Liver (tissue), 8 donors: ENCODE measurements at regions not wholly inside any gene's neighbourhood (a gene's known extent, or its start where the extent isn't known, plus 50 kb on each side); places are given as distances from the start of the nearest gene placed in this dataset.

Experiments
- DNase-seq: peaks from one replicate; pipeline ENCODE4 v3.0.0-alpha.2; 2017; ENCODE audit warnings: low spot score
- H3K27ac ChIP-seq, 2 donors: one replicate each; pipeline ENCODE4 v1.7.0; 2013; ENCODE audit warnings: inconsistent platforms in 2 of 2, low read length in 2 of 2, control low read depth in 1 of 2, low read depth in 1 of 2, mild to moderate bottlenecking in 1 of 2
- H3K27me3 ChIP-seq, 4 donors: one replicate each; pipeline versions ENCODE4 v1.6.1 to v1.7.0; 2013; ENCODE audit warnings: low read length in 3 of 4, inconsistent platforms in 1 of 4, mild to moderate bottlenecking in 1 of 4, moderate library complexity in 1 of 4; ENCODE audit not compliant: control insufficient read depth in 4 of 4, insufficient read depth in 4 of 4
- H3K36me3 ChIP-seq, 4 donors: one replicate each; pipeline versions ENCODE4 v1.6.1 to v1.7.0; 2013; ENCODE audit warnings: low read length in 3 of 4, mild to moderate bottlenecking in 3 of 4, low read depth in 1 of 4, moderate library complexity in 1 of 4; ENCODE audit not compliant: control insufficient read depth in 4 of 4, insufficient read depth in 3 of 4
- H3K4me1 ChIP-seq, 4 donors: one replicate each; pipeline versions ENCODE4 v1.6.1 to v1.7.0; 2013; ENCODE audit warnings: low read length in 3 of 4, mild to moderate bottlenecking in 3 of 4, moderate library complexity in 1 of 4; ENCODE audit not compliant: control insufficient read depth in 4 of 4, insufficient read depth in 4 of 4
- H3K4me3 ChIP-seq, 3 donors: one replicate each; pipeline versions ENCODE4 v1.6.1 to v1.7.0; 2013; ENCODE audit warnings: low read length in 3 of 3, control low read depth in 1 of 3, low read depth in 1 of 3, mild to moderate bottlenecking in 1 of 3
- H3K9ac ChIP-seq, 2 donors: one replicate each; pipeline ENCODE4 v1.7.0; 2013; ENCODE audit warnings: low read length in 2 of 2, mild to moderate bottlenecking in 2 of 2, moderate library complexity in 2 of 2, control low read depth in 1 of 2, low read depth in 1 of 2
- H3K9me3 ChIP-seq, 4 donors: one replicate each; pipeline versions ENCODE4 v1.6.1 to v1.7.0; 2013; ENCODE audit warnings: low read length in 3 of 4; ENCODE audit not compliant: control insufficient read depth in 4 of 4
- FOXA1 ChIP-seq: IDR thresholded peaks from 2 replicates; pipeline ENCODE4 v1.6.1; 2016; ENCODE audit warnings: antibody characterized with exemption
- FOXA2 ChIP-seq: IDR thresholded peaks from 2 replicates; pipeline ENCODE4 v1.6.1; 2016; ENCODE audit warnings: antibody characterized with exemption
- GABPA ChIP-seq, 2 donors: IDR thresholded peaks in 1 of 2; conservative IDR thresholded peaks in 1 of 2; 2 replicates each; pipeline ENCODE4 v1.6.1; 2016; ENCODE audit warnings: antibody characterized with exemption in 2 of 2, mild to moderate bottlenecking in 1 of 2, moderate library complexity in 1 of 2
- HNF4A ChIP-seq, 2 donors: conservative IDR thresholded peaks; 2 replicates each; pipeline ENCODE4 v1.6.1; 2016; ENCODE audit warnings: antibody characterized with exemption in 2 of 2, mild to moderate bottlenecking in 2 of 2
- HNF4G ChIP-seq: IDR thresholded peaks from 2 replicates; pipeline ENCODE4 v1.6.1; 2016; ENCODE audit warnings: antibody characterized with exemption
- MAX ChIP-seq: IDR thresholded peaks from 2 replicates; pipeline ENCODE4 v1.6.1; 2016; ENCODE audit warnings: antibody characterized with exemption
- NR2F2 ChIP-seq: IDR thresholded peaks from 2 replicates; pipeline ENCODE4 v1.6.1; 2016; ENCODE audit warnings: antibody characterized with exemption
- RAD21 ChIP-seq, 2 donors: IDR thresholded peaks; 2 replicates each; pipeline ENCODE4 v1.6.1; 2016; ENCODE audit warnings: antibody characterized with exemption in 2 of 2, mild to moderate bottlenecking in 2 of 2
- REST ChIP-seq: IDR thresholded peaks from 2 replicates; pipeline ENCODE4 v1.6.1; 2016; ENCODE audit warnings: antibody characterized with exemption, mild to moderate bottlenecking
- RXRA ChIP-seq, 2 donors: IDR thresholded peaks; 2 replicates each; pipeline ENCODE4 v1.6.1; 2017 to 2018; ENCODE audit warnings: antibody characterized with exemption in 2 of 2, mild to moderate bottlenecking in 1 of 2
- SP1 ChIP-seq: IDR thresholded peaks from 2 replicates; pipeline ENCODE4 v1.6.1; 2018; ENCODE audit warnings: antibody characterized with exemption, mild to moderate bottlenecking
- TAF1 ChIP-seq: conservative IDR thresholded peaks from 2 replicates; pipeline ENCODE4 v1.6.1; 2016; ENCODE audit warnings: antibody characterized with exemption, mild to moderate bottlenecking
- YY1 ChIP-seq: IDR thresholded peaks from 2 replicates; pipeline ENCODE4 v1.6.1; 2016; ENCODE audit warnings: antibody characterized with exemption, mild to moderate bottlenecking
- ZBTB33 ChIP-seq: IDR thresholded peaks from 2 replicates; pipeline ENCODE4 v1.6.1; 2016; ENCODE audit warnings: antibody characterized with exemption
- WGBS: extraction: QIAGEN DNeasy Blood & Tissue Kit; methylation state at CpG from one replicate; pipeline ENCODE4 v1.1.7; 2013; 5-methylcytosine and 5-hydroxymethylcytosine counted together
- TF ChIP-seq, protein P1 (sequence below): IDR thresholded peaks from 2 replicates; pipeline ENCODE4 v1.6.1; 2016; ENCODE audit warnings: antibody characterized with exemption
- TF ChIP-seq, protein P2 (sequence below): fragments of 150-350 bp; IDR thresholded peaks from 2 replicates; pipeline ENCODE4 v1.5.1; 2017; ENCODE audit warnings: improper control_type of control experiment, low read depth, low read length; ENCODE audit not compliant: missing input control
- donor health status: healthy.
- donor health status: healthy.
- donor health status: healthy.
- donor health status: healthy.
- donor health status: healthy.

- no peak overlapping the region for H3K4me3 ChIP-seq
- DNase-seq = no peak
- H3K9ac ChIP-seq = no peak overlapping the region
- H3K27me3 ChIP-seq = no peaks in the 10 kb centered on the region
- TF ChIP-seq RXRA (IDR thresholded peaks at IDR 0.05) = no peak
- no peak for TF ChIP-seq NR2F2
- no peak for TF ChIP-seq MAX
- TF ChIP-seq TAF1 = no peak
- TF ChIP-seq FOXA2 = no peak
- TF ChIP-seq, protein P1, sequence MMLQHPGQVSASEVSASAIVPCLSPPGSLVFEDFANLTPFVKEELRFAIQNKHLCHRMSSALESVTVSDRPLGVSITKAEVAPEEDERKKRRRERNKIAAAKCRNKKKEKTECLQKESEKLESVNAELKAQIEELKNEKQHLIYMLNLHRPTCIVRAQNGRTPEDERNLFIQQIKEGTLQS = no peak
- TF ChIP-seq FOXA1 = no peak
- TF ChIP-seq, protein P2, sequence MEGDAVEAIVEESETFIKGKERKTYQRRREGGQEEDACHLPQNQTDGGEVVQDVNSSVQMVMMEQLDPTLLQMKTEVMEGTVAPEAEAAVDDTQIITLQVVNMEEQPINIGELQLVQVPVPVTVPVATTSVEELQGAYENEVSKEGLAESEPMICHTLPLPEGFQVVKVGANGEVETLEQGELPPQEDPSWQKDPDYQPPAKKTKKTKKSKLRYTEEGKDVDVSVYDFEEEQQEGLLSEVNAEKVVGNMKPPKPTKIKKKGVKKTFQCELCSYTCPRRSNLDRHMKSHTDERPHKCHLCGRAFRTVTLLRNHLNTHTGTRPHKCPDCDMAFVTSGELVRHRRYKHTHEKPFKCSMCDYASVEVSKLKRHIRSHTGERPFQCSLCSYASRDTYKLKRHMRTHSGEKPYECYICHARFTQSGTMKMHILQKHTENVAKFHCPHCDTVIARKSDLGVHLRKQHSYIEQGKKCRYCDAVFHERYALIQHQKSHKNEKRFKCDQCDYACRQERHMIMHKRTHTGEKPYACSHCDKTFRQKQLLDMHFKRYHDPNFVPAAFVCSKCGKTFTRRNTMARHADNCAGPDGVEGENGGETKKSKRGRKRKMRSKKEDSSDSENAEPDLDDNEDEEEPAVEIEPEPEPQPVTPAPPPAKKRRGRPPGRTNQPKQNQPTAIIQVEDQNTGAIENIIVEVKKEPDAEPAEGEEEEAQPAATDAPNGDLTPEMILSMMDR = no peak
- TF ChIP-seq REST = no peak
- TF ChIP-seq SP1 = no peak
- H3K36me3 ChIP-seq = no peaks in the 10 kb centered on the region
- no peak overlapping the region for H3K27ac ChIP-seq
- no peaks in the 10 kb centered on the region for H3K4me1 ChIP-seq
- no peaks in the 10 kb centered on the region for H3K9me3 ChIP-seq
- WGBS = 80% methylated on average over 6 of the region's 6 CpGs
Observed at GRCh38 chr2:10984418-10985135, 72.8 kb downstream of the KCNF1 start.

GRCh38 chr2:10985260-10985659 is 73.5 kb downstream of the KCNF1 start:
- WGBS = 79% methylated on average over 6 of the region's 6 CpGs
- H3K4me1 ChIP-seq = no peaks in the 10 kb centered on the region
- H3K27ac ChIP-seq = no peak overlapping the region
- H3K27me3 ChIP-seq = no peaks in the 10 kb centered on the region
- H3K9ac ChIP-seq = no peak overlapping the region
- no peaks in the 10 kb centered on the region for H3K9me3 ChIP-seq
- H3K36me3 ChIP-seq = no peaks in the 10 kb centered on the region
- no peak overlapping the region for H3K4me3 ChIP-seq
- DNase-seq = no peak
- TF ChIP-seq HNF4G (no peak), ZBTB33 (no peak), NR2F2 (no peak), TAF1 (no peak), HNF4A (conservative IDR thresholded peaks at IDR 0.05) (no peak), RXRA (IDR thresholded peaks at IDR 0.05) (no peak), FOXA2 (no peak), SP1 (no peak), FOXA1 (no peak), GABPA (IDR thresholded peaks at IDR 0.05 in 1 of 2, conservative IDR thresholded peaks at IDR 0.05 in 1 of 2) (no peak), YY1 (no peak), REST (no peak), RAD21 (IDR thresholded peaks at IDR 0.05) (no peak)
- TF ChIP-seq, protein P1 = no peak
- TF ChIP-seq, protein P2 = no peak
